PC-9 (cell line): ENCODE measurements at regions not wholly inside any gene's neighbourhood (a gene's known extent, or its start where the extent isn't known, plus 50 kb on each side); places are given as distances from the start of the nearest gene placed in this dataset.

Experiments
- CTCF ChIP-seq: fragments of 200-600 bp; sonication (generic); conservative IDR thresholded peaks from 2 replicates; pipeline ENCODE4 v1.6.1; 2017; ENCODE audit warnings: mixed run types, antibody characterized with exemption, mild to moderate bottlenecking, moderate library complexity
- EZH2 ChIP-seq: fragments of 200-600 bp; sonication (generic); IDR thresholded peaks from 2 replicates; pipeline ENCODE4 v1.8.0; 2017; ENCODE audit warnings: antibody characterized with exemption, low read depth

GRCh38 chr10:123354521-123354920, 200.3 kb downstream of the BUB3 start:
- TF ChIP-seq CTCF (no peak), EZH2 (no peak)
